Peyer's patch (tissue), 4 donors: ENCODE measurements at regions not wholly inside any gene's neighbourhood (a gene's known extent, or its start where the extent isn't known, plus 50 kb on each side); places are given as distances from the start of the nearest gene placed in this dataset.
"Not testable (repeated sequence)": the region's sequence is repeated elsewhere in the genome, so short reads cannot be mapped to it uniquely, and the experiment has no call there.

ENCODE experiments used
- CTCF ChIP-seq, 6 experiments: fragments of 450-650 bp in 4 of 6; fragments of 200-600 bp in 2 of 6; sonication (generic) in 1 of 6; IDR thresholded peaks; one replicate each; pipeline ENCODE4 v1.5.1; 2017 to 2019; ENCODE audit warnings: antibody characterized with exemption in 6 of 6, mild to moderate bottlenecking in 3 of 6, moderate library complexity in 1 of 6
- POLR2A ChIP-seq, 2 donors: fragments of 450-650 bp; IDR thresholded peaks; one replicate each; pipeline ENCODE4 v1.5.1; 2017; ENCODE audit warnings: antibody characterized with exemption in 2 of 2, mild to moderate bottlenecking in 2 of 2, moderate library complexity in 2 of 2

GRCh38 chr5:113715921-113716320, 202.4 kb downstream of the YTHDC2 start:
- TF ChIP-seq POLR2A, CTCF (IDR thresholded peaks at IDR 0.05): not testable (repeated sequence)
